GM23338 (cell line): ENCODE measurements at regions not wholly inside any gene's neighbourhood (a gene's known extent, or its start where the extent isn't known, plus 50 kb on each side); places are given as distances from the start of the nearest gene placed in this dataset.

ENCODE experiments used
- ATAC-seq: fragments of 200-7000 bp; cut with Tn5 transposase; 3 replicates; pipeline ENCODE4 v1.9.1; 2020
- DNase-seq: peaks from one replicate; pipeline ENCODE4 v3.0.0-alpha.2; 2015; ENCODE audit warnings: low spot score
- H2AFZ ChIP-seq: fragments of 200-600 bp; sonication (generic); 2 replicates; pipeline ENCODE4 v1.8.0; 2016; ENCODE audit warnings: antibody characterized with exemption, mild to moderate bottlenecking, moderate library complexity
- H3F3A ChIP-seq: fragments of 200-600 bp; sonication (generic); replicated peaks from 2 replicates; pipeline ENCODE4 v1.8.0; 2017; ENCODE audit warnings: antibody characterized with exemption, mixed run types, low read depth
- H3K27ac ChIP-seq: fragments of 200-600 bp; sonication (generic); 2 replicates; pipeline ENCODE4 v1.6.1; 2016; ENCODE audit warnings: low read depth
- H3K27me3 ChIP-seq: fragments of 200-600 bp; sonication (generic); 2 replicates; pipeline ENCODE4 v1.8.0; 2016; ENCODE audit warnings: mild to moderate bottlenecking, mixed run types, moderate library complexity; ENCODE audit not compliant: insufficient read depth
- H3K36me3 ChIP-seq: fragments of 200-600 bp; sonication (generic); 2 replicates; pipeline ENCODE4 v1.8.0; 2016; ENCODE audit warnings: mild to moderate bottlenecking; ENCODE audit not compliant: insufficient read depth
- H3K4me1 ChIP-seq: fragments of 200-600 bp; sonication (generic); 2 replicates; pipeline ENCODE4 v1.8.0; 2016; ENCODE audit warnings: mild to moderate bottlenecking, moderate library complexity; ENCODE audit not compliant: insufficient read depth
- H3K4me2 ChIP-seq: fragments of 200-600 bp; sonication (generic); 2 replicates; pipeline ENCODE4 v1.7.1; 2017; ENCODE audit warnings: mixed run types
- H3K4me3 ChIP-seq: fragments of 200-600 bp; sonication (generic); 2 replicates; pipeline ENCODE4 v1.6.1; 2016; ENCODE audit warnings: mixed run types
- H3K79me2 ChIP-seq: fragments of 200-600 bp; sonication (generic); replicated peaks from 2 replicates; pipeline ENCODE4 v1.8.0; 2017; ENCODE audit warnings: mild to moderate bottlenecking; ENCODE audit not compliant: insufficient read depth
- H3K9me2 ChIP-seq: fragments of 200-600 bp; sonication (generic); 2 replicates; pipeline ENCODE4 v1.8.0; 2017; ENCODE audit not compliant: insufficient read depth
- H4K20me1 ChIP-seq: fragments of 200-600 bp; sonication (generic); replicated peaks from 2 replicates; pipeline ENCODE4 v1.8.0; 2017; ENCODE audit warnings: mild to moderate bottlenecking; ENCODE audit not compliant: insufficient read depth
- H3K27ac Mint-ChIP-seq: 2 replicates; pipeline ENCODE4 v1.8.0; 2020; ENCODE audit warnings: inconsistent platforms, mild to moderate bottlenecking, moderate library complexity, mixed read lengths
- H3K27me3 Mint-ChIP-seq: 3 replicates; pipeline ENCODE4 v1.8.0; 2022; ENCODE audit warnings: low read depth, mild to moderate bottlenecking, moderate library complexity, mixed read lengths, inconsistent platforms; ENCODE audit not compliant: insufficient read depth, poor library complexity
- H3K36me3 Mint-ChIP-seq: 3 replicates; pipeline ENCODE4 v1.8.0; 2021; ENCODE audit warnings: low read depth, mild to moderate bottlenecking, inconsistent platforms, moderate library complexity, mixed read lengths
- H3K4me1 Mint-ChIP-seq: 3 replicates; pipeline ENCODE4 v1.8.0; 2020; ENCODE audit warnings: mild to moderate bottlenecking, inconsistent platforms, mixed read lengths
- H3K4me3 Mint-ChIP-seq: 3 replicates; pipeline ENCODE4 v1.8.0; 2021; ENCODE audit warnings: moderate library complexity, mild to moderate bottlenecking, inconsistent platforms, mixed read lengths
- H3K9me3 Mint-ChIP-seq: 3 replicates; pipeline ENCODE4 v1.8.0; 2020; ENCODE audit warnings: moderate library complexity, mild to moderate bottlenecking, inconsistent platforms, mixed read lengths
- CREB1 ChIP-seq: fragments of 250-450 bp; sonication (Bioruptor Pico); IDR thresholded peaks from 2 replicates; pipeline ENCODE4 v1.5.0; 2020; ENCODE audit warnings: low read depth, mild to moderate bottlenecking, moderate library complexity
- EZH2 ChIP-seq: fragments of 200-600 bp; sonication (generic); IDR thresholded peaks from one replicate; pipeline ENCODE4 v1.8.0; 2017; ENCODE audit warnings: antibody characterized with exemption, mild to moderate bottlenecking, low read depth; ENCODE audit not compliant: unreplicated experiment
- EZH2phosphoT487 ChIP-seq: fragments of 200-600 bp; sonication (generic); IDR thresholded peaks from one replicate; pipeline ENCODE4 v1.8.1; 2018; ENCODE audit warnings: antibody characterized with exemption; ENCODE audit not compliant: unreplicated experiment
- JUNB ChIP-seq: IDR thresholded peaks from one replicate; pipeline ENCODE4 v1.6.1; 2016; ENCODE audit warnings: antibody characterized with exemption; ENCODE audit not compliant: unreplicated experiment
- NANOG ChIP-seq: IDR thresholded peaks from 2 replicates; pipeline ENCODE4 v1.6.1; 2016; ENCODE audit warnings: antibody characterized with exemption, borderline replicate concordance
- POLR2AphosphoS5 ChIP-seq: IDR thresholded peaks from 2 replicates; pipeline ENCODE4 v1.6.1; 2016; ENCODE audit warnings: antibody characterized with exemption, low read depth
- STAT1 ChIP-seq: IDR thresholded peaks from one replicate; pipeline ENCODE4 v1.6.1; 2016; ENCODE audit warnings: antibody characterized with exemption; ENCODE audit not compliant: unreplicated experiment
- ZNF114 ChIP-seq: fragments of 250-450 bp; sonication (Bioruptor Pico); IDR thresholded peaks from 2 replicates; pipeline ENCODE4 v1.5.0; 2020; ENCODE audit warnings: mild to moderate bottlenecking, moderate library complexity
- TF ChIP-seq, protein P1 (sequence below): fragments of 250-450 bp; sonication (Bioruptor Pico); IDR thresholded peaks from 2 replicates; pipeline ENCODE4 v1.5.0; 2020; ENCODE audit warnings: mild to moderate bottlenecking, moderate library complexity
- TF ChIP-seq, protein P2 (sequence below): IDR thresholded peaks from 2 replicates; pipeline ENCODE4 v1.6.1; 2016; ENCODE audit warnings: antibody characterized with exemption

DNA sequence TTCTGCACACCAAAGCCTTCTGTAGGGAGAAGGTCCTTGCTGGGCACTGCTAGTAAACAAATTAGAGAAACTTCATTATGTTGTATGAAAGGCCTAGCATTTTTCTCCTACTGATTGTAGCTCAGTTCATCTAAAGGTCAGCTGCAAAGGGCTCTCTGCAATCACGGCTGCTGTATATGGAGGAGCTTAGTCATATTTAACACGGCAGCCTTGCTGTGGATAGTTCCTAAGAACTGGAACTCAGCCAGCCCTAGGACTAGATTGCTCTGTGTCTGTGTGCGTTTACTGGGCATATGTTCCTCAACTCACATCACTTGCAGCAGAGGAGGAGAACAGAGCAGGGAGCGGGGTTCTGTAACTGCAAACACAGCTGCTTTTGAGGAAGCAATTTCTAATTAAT lies 1103.9 kb upstream of the KLHL29 start (continued):
- TF ChIP-seq, protein P1, sequence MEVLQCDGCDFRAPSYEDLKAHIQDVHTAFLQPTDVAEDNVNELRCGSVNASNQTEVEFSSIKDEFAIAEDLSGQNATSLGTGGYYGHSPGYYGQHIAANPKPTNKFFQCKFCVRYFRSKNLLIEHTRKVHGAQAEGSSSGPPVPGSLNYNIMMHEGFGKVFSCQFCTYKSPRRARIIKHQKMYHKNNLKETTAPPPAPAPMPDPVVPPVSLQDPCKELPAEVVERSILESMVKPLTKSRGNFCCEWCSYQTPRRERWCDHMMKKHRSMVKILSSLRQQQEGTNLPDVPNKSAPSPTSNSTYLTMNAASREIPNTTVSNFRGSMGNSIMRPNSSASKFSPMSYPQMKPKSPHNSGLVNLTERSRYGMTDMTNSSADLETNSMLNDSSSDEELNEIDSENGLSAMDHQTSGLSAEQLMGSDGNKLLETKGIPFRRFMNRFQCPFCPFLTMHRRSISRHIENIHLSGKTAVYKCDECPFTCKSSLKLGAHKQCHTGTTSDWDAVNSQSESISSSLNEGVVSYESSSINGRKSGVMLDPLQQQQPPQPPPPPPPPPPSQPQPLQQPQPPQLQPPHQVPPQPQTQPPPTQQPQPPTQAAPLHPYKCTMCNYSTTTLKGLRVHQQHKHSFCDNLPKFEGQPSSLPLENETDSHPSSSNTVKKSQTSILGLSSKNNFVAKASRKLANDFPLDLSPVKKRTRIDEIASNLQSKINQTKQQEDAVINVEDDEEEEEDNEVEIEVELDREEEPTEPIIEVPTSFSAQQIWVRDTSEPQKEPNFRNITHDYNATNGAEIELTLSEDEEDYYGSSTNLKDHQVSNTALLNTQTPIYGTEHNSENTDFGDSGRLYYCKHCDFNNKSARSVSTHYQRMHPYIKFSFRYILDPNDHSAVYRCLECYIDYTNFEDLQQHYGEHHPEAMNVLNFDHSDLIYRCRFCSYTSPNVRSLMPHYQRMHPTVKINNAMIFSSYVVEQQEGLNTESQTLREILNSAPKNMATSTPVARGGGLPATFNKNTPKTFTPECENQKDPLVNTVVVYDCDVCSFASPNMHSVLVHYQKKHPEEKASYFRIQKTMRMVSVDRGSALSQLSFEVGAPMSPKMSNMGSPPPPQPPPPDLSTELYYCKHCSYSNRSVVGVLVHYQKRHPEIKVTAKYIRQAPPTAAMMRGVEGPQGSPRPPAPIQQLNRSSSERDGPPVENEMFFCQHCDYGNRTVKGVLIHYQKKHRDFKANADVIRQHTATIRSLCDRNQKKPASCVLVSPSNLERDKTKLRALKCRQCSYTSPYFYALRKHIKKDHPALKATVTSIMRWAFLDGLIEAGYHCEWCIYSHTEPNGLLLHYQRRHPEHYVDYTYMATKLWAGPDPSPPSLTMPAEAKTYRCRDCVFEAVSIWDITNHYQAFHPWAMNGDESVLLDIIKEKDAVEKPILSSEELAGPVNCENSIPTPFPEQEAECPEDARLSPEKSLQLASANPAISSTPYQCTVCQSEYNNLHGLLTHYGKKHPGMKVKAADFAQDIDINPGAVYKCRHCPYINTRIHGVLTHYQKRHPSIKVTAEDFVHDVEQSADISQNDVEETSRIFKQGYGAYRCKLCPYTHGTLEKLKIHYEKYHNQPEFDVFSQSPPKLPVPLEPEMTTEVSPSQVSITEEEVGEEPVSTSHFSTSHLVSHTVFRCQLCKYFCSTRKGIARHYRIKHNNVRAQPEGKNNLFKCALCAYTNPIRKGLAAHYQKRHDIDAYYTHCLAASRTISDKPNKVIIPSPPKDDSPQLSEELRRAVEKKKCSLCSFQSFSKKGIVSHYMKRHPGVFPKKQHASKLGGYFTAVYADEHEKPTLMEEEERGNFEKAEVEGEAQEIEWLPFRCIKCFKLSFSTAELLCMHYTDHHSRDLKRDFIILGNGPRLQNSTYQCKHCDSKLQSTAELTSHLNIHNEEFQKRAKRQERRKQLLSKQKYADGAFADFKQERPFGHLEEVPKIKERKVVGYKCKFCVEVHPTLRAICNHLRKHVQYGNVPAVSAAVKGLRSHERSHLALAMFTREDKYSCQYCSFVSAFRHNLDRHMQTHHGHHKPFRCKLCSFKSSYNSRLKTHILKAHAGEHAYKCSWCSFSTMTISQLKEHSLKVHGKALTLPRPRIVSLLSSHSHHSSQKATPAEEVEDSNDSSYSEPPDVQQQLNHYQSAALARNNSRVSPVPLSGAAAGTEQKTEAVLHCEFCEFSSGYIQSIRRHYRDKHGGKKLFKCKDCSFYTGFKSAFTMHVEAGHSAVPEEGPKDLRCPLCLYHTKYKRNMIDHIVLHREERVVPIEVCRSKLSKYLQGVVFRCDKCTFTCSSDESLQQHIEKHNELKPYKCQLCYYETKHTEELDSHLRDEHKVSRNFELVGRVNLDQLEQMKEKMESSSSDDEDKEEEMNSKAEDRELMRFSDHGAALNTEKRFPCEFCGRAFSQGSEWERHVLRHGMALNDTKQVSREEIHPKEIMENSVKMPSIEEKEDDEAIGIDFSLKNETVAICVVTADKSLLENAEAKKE: no peak
- TF ChIP-seq JUNB (no peak), POLR2AphosphoS5 (no peak), CREB1 (CRISPR knock-in tag) (no peak), EZH2 (no peak), STAT1 (no peak)

DNA sequence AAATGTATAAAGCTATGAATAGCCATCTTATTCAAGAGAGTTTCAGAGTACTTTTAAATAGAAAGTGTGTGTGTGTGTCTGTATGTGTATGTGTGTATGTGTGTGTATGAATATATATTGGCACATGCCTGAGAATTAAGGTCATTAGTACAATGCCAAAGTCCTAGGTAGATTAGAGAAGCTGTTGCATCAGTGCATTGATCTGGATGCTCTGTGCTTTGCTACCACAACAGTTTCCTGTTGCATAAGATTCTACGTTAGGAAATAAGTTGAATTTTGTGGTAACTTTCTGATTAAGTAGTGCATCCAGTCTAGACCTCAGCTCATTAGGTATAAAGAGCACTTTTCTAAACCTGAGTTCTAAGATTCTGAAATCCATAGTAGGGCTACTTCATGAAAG lies 1102.8 kb upstream of the KLHL29 start:
- Histone ChIP-seq H3K27ac (no peak overlapping the region), H3K36me3 (0 out of 2 replicates have a peak, but pooled peaks cover 7% of the 10 kb centered on the region), H4K20me1 (no peaks in the 10 kb centered on the region), H3K9me2 (no peaks in the 10 kb centered on the region), H2AFZ (no peak overlapping the region), H3K27me3 (no peaks in the 10 kb centered on the region), H3K4me1 (no peaks in the 10 kb centered on the region), H3F3A (no peaks in the 10 kb centered on the region), H3K79me2 (no peaks in the 10 kb centered on the region), H3K4me2 (no peak overlapping the region), H3K4me3 (no peak overlapping the region)
- no peak for ATAC-seq
- no peaks in the 10 kb centered on the region for H3K36me3 Mint-ChIP-seq
- DNase-seq: no peak
- no peak overlapping the region for H3K27ac Mint-ChIP-seq
- no peaks in the 10 kb centered on the region for H3K9me3 Mint-ChIP-seq
- H3K4me1 Mint-ChIP-seq: no peaks in the 10 kb centered on the region
- H3K4me3 Mint-ChIP-seq: no peak overlapping the region
- H3K27me3 Mint-ChIP-seq: no peaks in the 10 kb centered on the region
- no peak for TF ChIP-seq ZNF114 (CRISPR knock-in tag)
- TF ChIP-seq EZH2phosphoT487: no peak
- TF ChIP-seq, protein P1: no peak
- no peak for TF ChIP-seq NANOG
- TF ChIP-seq JUNB: no peak
- TF ChIP-seq, protein P2, sequence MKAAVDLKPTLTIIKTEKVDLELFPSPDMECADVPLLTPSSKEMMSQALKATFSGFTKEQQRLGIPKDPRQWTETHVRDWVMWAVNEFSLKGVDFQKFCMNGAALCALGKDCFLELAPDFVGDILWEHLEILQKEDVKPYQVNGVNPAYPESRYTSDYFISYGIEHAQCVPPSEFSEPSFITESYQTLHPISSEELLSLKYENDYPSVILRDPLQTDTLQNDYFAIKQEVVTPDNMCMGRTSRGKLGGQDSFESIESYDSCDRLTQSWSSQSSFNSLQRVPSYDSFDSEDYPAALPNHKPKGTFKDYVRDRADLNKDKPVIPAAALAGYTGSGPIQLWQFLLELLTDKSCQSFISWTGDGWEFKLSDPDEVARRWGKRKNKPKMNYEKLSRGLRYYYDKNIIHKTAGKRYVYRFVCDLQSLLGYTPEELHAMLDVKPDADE: no peak
